Keratinocyte (primary cell): ENCODE measurements at regions not wholly inside any gene's neighbourhood (a gene's known extent, or its start where the extent isn't known, plus 50 kb on each side); places are given as distances from the start of the nearest gene placed in this dataset.

Experiments
- EZH2 ChIP-seq: IDR thresholded peaks from one replicate; pipeline ENCODE4 v1.6.1; 2012; ENCODE audit warnings: inconsistent platforms, mild to moderate bottlenecking, low read length, moderate library complexity
- TF ChIP-seq, protein P1 (sequence below), 3 experiments: IDR thresholded peaks in 1 of 3; conservative IDR thresholded peaks in 1 of 3; optimal IDR thresholded peaks in 1 of 3; 2 replicates in 2 of 3; 3 replicates in 1 of 3; pipeline versions ENCODE3 to v1.5.1; 2011; ENCODE audit warnings: low read length in 3 of 3, mild to moderate bottlenecking in 3 of 3, moderate library complexity in 2 of 3, control low read depth in 1 of 3, inconsistent platforms in 1 of 3; ENCODE audit not compliant: insufficient read depth in 2 of 3; ENCODE audit errors: extremely low read depth in 1 of 3

DNA sequence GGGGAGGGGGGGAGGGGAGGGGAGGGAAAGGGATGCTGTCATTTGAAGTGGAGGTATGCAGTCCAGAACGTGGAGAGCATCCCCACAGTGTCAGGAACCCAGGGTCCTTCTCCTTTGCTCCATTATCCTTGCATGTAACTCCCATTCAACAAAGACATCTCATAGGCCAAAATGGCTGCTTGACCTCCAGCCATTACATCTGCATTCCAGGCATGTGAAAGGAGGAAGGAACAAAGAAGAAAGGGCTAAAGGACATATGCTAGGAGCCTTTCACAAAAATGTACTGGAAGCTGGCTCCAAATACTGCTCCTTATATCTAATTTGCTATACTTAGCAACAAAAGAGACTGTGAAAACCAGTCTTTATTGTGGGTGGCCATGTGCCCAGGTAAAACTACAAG lies 87.0 kb upstream of the CRHR1 start:
- TF ChIP-seq, protein P1, sequence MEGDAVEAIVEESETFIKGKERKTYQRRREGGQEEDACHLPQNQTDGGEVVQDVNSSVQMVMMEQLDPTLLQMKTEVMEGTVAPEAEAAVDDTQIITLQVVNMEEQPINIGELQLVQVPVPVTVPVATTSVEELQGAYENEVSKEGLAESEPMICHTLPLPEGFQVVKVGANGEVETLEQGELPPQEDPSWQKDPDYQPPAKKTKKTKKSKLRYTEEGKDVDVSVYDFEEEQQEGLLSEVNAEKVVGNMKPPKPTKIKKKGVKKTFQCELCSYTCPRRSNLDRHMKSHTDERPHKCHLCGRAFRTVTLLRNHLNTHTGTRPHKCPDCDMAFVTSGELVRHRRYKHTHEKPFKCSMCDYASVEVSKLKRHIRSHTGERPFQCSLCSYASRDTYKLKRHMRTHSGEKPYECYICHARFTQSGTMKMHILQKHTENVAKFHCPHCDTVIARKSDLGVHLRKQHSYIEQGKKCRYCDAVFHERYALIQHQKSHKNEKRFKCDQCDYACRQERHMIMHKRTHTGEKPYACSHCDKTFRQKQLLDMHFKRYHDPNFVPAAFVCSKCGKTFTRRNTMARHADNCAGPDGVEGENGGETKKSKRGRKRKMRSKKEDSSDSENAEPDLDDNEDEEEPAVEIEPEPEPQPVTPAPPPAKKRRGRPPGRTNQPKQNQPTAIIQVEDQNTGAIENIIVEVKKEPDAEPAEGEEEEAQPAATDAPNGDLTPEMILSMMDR (optimal IDR thresholded peaks at IDR 0.05 in 1 of 3, IDR thresholded peaks at IDR 0.05 in 1 of 3, conservative IDR thresholded peaks at IDR 0.05 in 1 of 3; ENCODE audit: extremely low read depth in 1 of 3, insufficient read depth in 2 of 3, low read length in 3 of 3), result no peak
- no peak for TF ChIP-seq EZH2
